ENCODE measurements at regions not wholly inside any gene's neighbourhood (a gene's known extent, or its start where the extent isn't known, plus 50 kb on each side); places are given as distances from the start of the nearest gene placed in this dataset.

GRCh38 chr2:2747797-2748301 is 416.8 kb upstream of the MYT1L start:
- Histone ChIP-seq H3K4me1 (ENCODE audit: control insufficient read depth, insufficient read depth, low read length) (no peaks in the 10 kb centered on the region), H3K79me2 (ENCODE audit: control insufficient read depth, insufficient read depth, low read length) (no peaks in the 10 kb centered on the region), H3K4me3 (no peak overlapping the region), H3K36me3 (ENCODE audit: control insufficient read depth in 2 of 2, insufficient read depth in 2 of 2, low read length in 1 of 2) (no peaks in the 10 kb centered on the region), H3K27ac (ENCODE audit: control insufficient read depth, insufficient read depth) (no peak overlapping the region), H3K9me3 (replicated peaks; ENCODE audit: control insufficient read depth, insufficient read depth, low read length) (no peaks in the 10 kb centered on the region; the same call in 2 of the 3 replicates), H4K20me1 (ENCODE audit: control insufficient read depth, insufficient read depth) (no peaks in the 10 kb centered on the region), H3K9ac (ENCODE audit: control insufficient read depth, insufficient read depth, low read length) (no peak overlapping the region), H3K27me3 (replicated peaks in 1 of 2; ENCODE audit: control insufficient read depth in 2 of 2, insufficient read depth in 2 of 2, low read length in 1 of 2) (no peaks in the 10 kb centered on the region), H2AFZ (ENCODE audit: control insufficient read depth, low read depth, low read length) (no peak overlapping the region), H3K4me2 (ENCODE audit: control insufficient read depth, insufficient read depth) (no peak overlapping the region)
- ATAC-seq: no peak
- CTCF ChIA-PET: no interaction called here
- in situ Hi-C loops (cut with MboI) (no loop called here), intact Hi-C loops (cut with micrococcal nuclease; ENCODE audit: unreplicated experiment) (no loop called here)
- SMC1A ChIA-PET (ENCODE audit: uncharacterized antibody, unreplicated experiment): no interaction called here
- no peak for FAIRE-seq
- BruUV-seq (replicated peaks): no TSS peak
- TF ChIP-seq MLLT1 (IDR thresholded peaks at IDR 0.05) (no peak), CTCF (IDR thresholded peaks at IDR 0.05 in 2 of 3, conservative IDR thresholded peaks at IDR 0.05 in 1 of 3; ENCODE audit: control insufficient read depth in 2 of 3, extremely low read depth in 1 of 3, insufficient read depth in 1 of 3, low read depth in 3 of 3, low read length in 3 of 3) (no peak), ZBTB40 (IDR thresholded peaks at IDR 0.05; ENCODE audit: borderline replicate concordance) (no peak), ZNF622 (IDR thresholded peaks at IDR 0.05) (no peak), FOXK2 (IDR thresholded peaks at IDR 0.05) (no peak)
- RAD21 ChIA-PET (ENCODE audit: unreplicated experiment): no interaction called here
- POLR2A ChIA-PET: no interaction called here
- 20% methylated on average over 7 of the region's 7 CpGs for WGBS (ENCODE audit: insufficient coverage, insufficient replicate concordance, low lambda C conversion rate, missing lambda C conversion rate)
- no peak for DNase-seq (ENCODE audit: low read depth, low spot score)

Data from GM12878 (cell line).